GM12873 (cell line): ENCODE measurements at regions not wholly inside any gene's neighbourhood (a gene's known extent, or its start where the extent isn't known, plus 50 kb on each side); places are given as distances from the start of the nearest gene placed in this dataset.

Source experiments
- CTCF ChIP-seq: IDR thresholded peaks from 2 replicates; pipeline ENCODE4 v1.5.1; 2012; ENCODE audit warnings: low read depth, mild to moderate bottlenecking, moderate library complexity, low read length, control low read depth; ENCODE audit not compliant: insufficient read depth; ENCODE audit errors: missing control alignments

GRCh38 chr4:126419266-126419665 lies 1104.5 kb downstream of the FAT4 start:
- TF ChIP-seq CTCF = no peak

- TF ChIP-seq CTCF = no peak
These were observed 1113.1 kb downstream of the FAT4 start for GRCh38 chr4:126427853-126428252.

GRCh38 chr4:126431049-126431448 lies 1116.3 kb downstream of the FAT4 start:
- TF ChIP-seq CTCF = no peak

- TF ChIP-seq CTCF = no peak
These were observed 1120.7 kb downstream of the FAT4 start for GRCh38 chr4:126435491-126435890.

GRCh38 chr4:126440297-126440696 lies 1125.5 kb downstream of the FAT4 start:
- TF ChIP-seq CTCF = no peak

- no peak for TF ChIP-seq CTCF
These were observed 1126.6 kb downstream of the FAT4 start for GRCh38 chr4:126441173-126442035.

- no peak for TF ChIP-seq CTCF
These were observed 1130.8 kb downstream of the FAT4 start for GRCh38 chr4:126445596-126445995.
